CD4-positive, CD25-positive, alpha-beta regulatory T cell (primary cell): ENCODE measurements at regions not wholly inside any gene's neighbourhood (a gene's known extent, or its start where the extent isn't known, plus 50 kb on each side); places are given as distances from the start of the nearest gene placed in this dataset.

ENCODE experiments used
- ATAC-seq, 2 donors: fragments of 150-1000 bp; cut with Tn5 transposase; one replicate each; pipeline ENCODE4 v1.10.0; 2021; ENCODE audit warnings: low read depth in 2 of 2, moderate number of reproducible peaks in 2 of 2, moderate library complexity in 1 of 2
- DNase-seq, 3 donors: peaks; one replicate each; pipeline versions ENCODE4 v3.0.0 to v3.0.0-alpha.2; 2012 to 2022; ENCODE audit warnings: mixed read lengths in 1 of 3
- H3K27ac ChIP-seq: one replicate; pipeline ENCODE4 v1.7.0; 2013; ENCODE audit warnings: mild to moderate bottlenecking, low read length; ENCODE audit not compliant: insufficient read depth, poor library complexity, severe bottlenecking
- H3K27me3 ChIP-seq: one replicate; pipeline ENCODE4 v1.7.0; 2013; ENCODE audit warnings: low read length; ENCODE audit not compliant: control insufficient read depth, insufficient read depth
- H3K36me3 ChIP-seq: one replicate; pipeline ENCODE4 v1.7.0; 2013; ENCODE audit warnings: mild to moderate bottlenecking, low read length, moderate library complexity; ENCODE audit not compliant: control insufficient read depth, insufficient read depth
- H3K4me1 ChIP-seq: 2 replicates; pipeline ENCODE4 v1.7.0; 2013; ENCODE audit warnings: mild to moderate bottlenecking, low read length; ENCODE audit not compliant: insufficient read depth, control insufficient read depth, poor library complexity, severe bottlenecking
- H3K4me3 ChIP-seq: one replicate; pipeline ENCODE4 v1.7.0; 2013; ENCODE audit warnings: low read depth, mild to moderate bottlenecking, low read length, moderate library complexity
- H3K9me3 ChIP-seq, 2 experiments: 1 replicate in 1 of 2; 2 replicates in 1 of 2; pipeline ENCODE4 v1.7.0; 2013; ENCODE audit warnings: low read length in 2 of 2, mild to moderate bottlenecking in 1 of 2, moderate library complexity in 1 of 2; ENCODE audit not compliant: control insufficient read depth in 2 of 2
- H3K27ac Mint-ChIP-seq, 3 donors: one replicate each; pipeline ENCODE4 v1.8.0; 2020 to 2022; ENCODE audit warnings: mild to moderate bottlenecking in 3 of 3, mixed read lengths in 3 of 3, moderate library complexity in 2 of 3
- H3K27me3 Mint-ChIP-seq: one replicate; pipeline ENCODE4 v1.8.0; 2022; ENCODE audit warnings: mild to moderate bottlenecking, mixed read lengths
- H3K36me3 Mint-ChIP-seq: one replicate; pipeline ENCODE4 v1.8.0; 2020; ENCODE audit warnings: mixed read lengths
- H3K4me1 Mint-ChIP-seq, 4 donors: one replicate each; pipeline ENCODE4 v1.8.0; 2020 to 2022; ENCODE audit warnings: mixed read lengths in 4 of 4, mild to moderate bottlenecking in 1 of 4
- H3K4me3 Mint-ChIP-seq, 4 donors: one replicate each; pipeline ENCODE4 v1.8.0; 2020 to 2022; ENCODE audit warnings: mild to moderate bottlenecking in 4 of 4, mixed read lengths in 4 of 4, moderate library complexity in 3 of 4
- H3K9me3 Mint-ChIP-seq, 7 donors: one replicate each; pipeline ENCODE4 v1.8.0; 2020 to 2022; ENCODE audit warnings: mixed read lengths in 7 of 7, mild to moderate bottlenecking in 3 of 7, moderate library complexity in 2 of 7

GRCh38 chr18:44609181-44609941 lies 71.3 kb upstream of the SETBP1 start:
- no peak overlapping the region for H3K4me3 Mint-ChIP-seq
- Histone ChIP-seq H3K4me1 (no peaks in the 10 kb centered on the region), H3K36me3 (no peaks in the 10 kb centered on the region), H3K4me3 (no peak overlapping the region), H3K27me3 (no peaks in the 10 kb centered on the region), H3K27ac (no peak overlapping the region), H3K9me3 (no peaks in the 10 kb centered on the region)
- no peak overlapping the region for H3K27ac Mint-ChIP-seq
- H3K36me3 Mint-ChIP-seq: no peaks in the 10 kb centered on the region
- DNase-seq (no peak), ATAC-seq (no peak)
- H3K27me3 Mint-ChIP-seq: peaks cover 20% of the 10 kb centered on the region
- H3K9me3 Mint-ChIP-seq: peaks cover 0 to 5% (median 0%) of the 10 kb centered on the region in 7 donors
- peaks cover 0 to 4% (median 0%) of the 10 kb centered on the region in 4 donors for H3K4me1 Mint-ChIP-seq

- DNase-seq (no peak), ATAC-seq (no peak)
- Mint-ChIP-seq H3K27me3 (no peaks in the 10 kb centered on the region), H3K4me1 (no peaks in the 10 kb centered on the region), H3K9me3 (peaks cover 0 to 5% (median 0%) of the 10 kb centered on the region in 7 donors), H3K36me3 (no peaks in the 10 kb centered on the region), H3K4me3 (no peak overlapping the region), H3K27ac (no peak overlapping the region)
- Histone ChIP-seq H3K27ac (no peak overlapping the region), H3K9me3 (no peaks in the 10 kb centered on the region), H3K27me3 (no peaks in the 10 kb centered on the region), H3K4me3 (no peak overlapping the region), H3K4me1 (no peaks in the 10 kb centered on the region), H3K36me3 (no peaks in the 10 kb centered on the region)
Measured at GRCh38 chr18:44620812-44621211, 59.9 kb upstream of the SETBP1 start.

- Mint-ChIP-seq H3K4me3 (no peak overlapping the region), H3K36me3 (no peaks in the 10 kb centered on the region), H3K27ac (no peak overlapping the region), H3K4me1 (no peaks in the 10 kb centered on the region), H3K9me3 (peaks cover 0 to 2% (median 0%) of the 10 kb centered on the region in 7 donors), H3K27me3 (no peaks in the 10 kb centered on the region)
- Histone ChIP-seq H3K9me3 (no peaks in the 10 kb centered on the region), H3K4me1 (no peaks in the 10 kb centered on the region), H3K4me3 (no peak overlapping the region), H3K27ac (no peak overlapping the region), H3K27me3 (no peaks in the 10 kb centered on the region), H3K36me3 (no peaks in the 10 kb centered on the region)
- ATAC-seq: no peak
- DNase-seq: no peak
Measured at GRCh38 chr18:44624052-44624451, 56.6 kb upstream of the SETBP1 start.

GRCh38 chr18:44625386-44625785 lies 55.3 kb upstream of the SETBP1 start:
- no peaks in the 10 kb centered on the region for H3K36me3 ChIP-seq
- H3K4me3 Mint-ChIP-seq: no peak overlapping the region
- no peak overlapping the region for H3K27ac Mint-ChIP-seq
- no peak for DNase-seq
- H3K27ac ChIP-seq: no peak overlapping the region
- H3K27me3 Mint-ChIP-seq: no peaks in the 10 kb centered on the region
- H3K9me3 Mint-ChIP-seq: peaks cover 0 to 2% (median 0%) of the 10 kb centered on the region in 7 donors
- no peaks in the 10 kb centered on the region for H3K9me3 ChIP-seq
- no peaks in the 10 kb centered on the region for H3K36me3 Mint-ChIP-seq
- H3K4me1 Mint-ChIP-seq: no peaks in the 10 kb centered on the region
- ATAC-seq: no peak
- no peak overlapping the region for H3K4me3 ChIP-seq
- no peaks in the 10 kb centered on the region for H3K27me3 ChIP-seq
- H3K4me1 ChIP-seq: no peaks in the 10 kb centered on the region

GRCh38 chr18:44626236-44626635 lies 54.5 kb upstream of the SETBP1 start:
- Histone ChIP-seq H3K27ac (no peak overlapping the region), H3K9me3 (no peaks in the 10 kb centered on the region), H3K36me3 (no peaks in the 10 kb centered on the region), H3K4me1 (no peaks in the 10 kb centered on the region), H3K27me3 (no peaks in the 10 kb centered on the region), H3K4me3 (no peak overlapping the region)
- Mint-ChIP-seq H3K36me3 (no peaks in the 10 kb centered on the region), H3K27me3 (no peaks in the 10 kb centered on the region), H3K9me3 (peaks cover 0 to 5% (median 0%) of the 10 kb centered on the region in 7 donors), H3K4me3 (no peak overlapping the region), H3K4me1 (no peaks in the 10 kb centered on the region), H3K27ac (no peak overlapping the region)
- DNase-seq (no peak), ATAC-seq (no peak)

- Histone ChIP-seq H3K27ac (no peak overlapping the region), H3K4me3 (no peak overlapping the region), H3K4me1 (no peaks in the 10 kb centered on the region), H3K36me3 (no peaks in the 10 kb centered on the region), H3K9me3 (no peaks in the 10 kb centered on the region), H3K27me3 (no peaks in the 10 kb centered on the region)
- Mint-ChIP-seq H3K9me3 (peaks cover 0 to 8% (median 0%) of the 10 kb centered on the region in 7 donors), H3K27me3 (no peaks in the 10 kb centered on the region), H3K36me3 (no peaks in the 10 kb centered on the region), H3K27ac (no peak overlapping the region), H3K4me1 (no peaks in the 10 kb centered on the region), H3K4me3 (no peak overlapping the region)
- DNase-seq: no peak
- no peak for ATAC-seq
Measured at GRCh38 chr18:44626807-44627206, 53.9 kb upstream of the SETBP1 start.

GRCh38 chr18:44627280-44627679 lies 53.4 kb upstream of the SETBP1 start:
- H3K4me1 ChIP-seq: no peaks in the 10 kb centered on the region
- no peaks in the 10 kb centered on the region for H3K9me3 ChIP-seq
- no peaks in the 10 kb centered on the region for H3K36me3 ChIP-seq
- Mint-ChIP-seq H3K4me3 (no peak overlapping the region), H3K9me3 (peaks cover 0 to 8% (median 0%) of the 10 kb centered on the region in 7 donors), H3K36me3 (no peaks in the 10 kb centered on the region), H3K27ac (no peak overlapping the region), H3K27me3 (no peaks in the 10 kb centered on the region), H3K4me1 (no peaks in the 10 kb centered on the region)
- no peak for DNase-seq
- no peak for ATAC-seq
- H3K27me3 ChIP-seq: no peaks in the 10 kb centered on the region
- no peak overlapping the region for H3K4me3 ChIP-seq
- H3K27ac ChIP-seq: no peak overlapping the region

- Mint-ChIP-seq H3K36me3 (no peaks in the 10 kb centered on the region), H3K27me3 (no peaks in the 10 kb centered on the region), H3K9me3 (peaks cover 0 to 8% (median 0%) of the 10 kb centered on the region in 7 donors), H3K4me1 (no peaks in the 10 kb centered on the region), H3K4me3 (no peak overlapping the region), H3K27ac (no peak overlapping the region)
- Histone ChIP-seq H3K4me1 (no peaks in the 10 kb centered on the region), H3K9me3 (no peaks in the 10 kb centered on the region), H3K27ac (no peak overlapping the region), H3K4me3 (no peak overlapping the region), H3K27me3 (peaks cover 1% of the 10 kb centered on the region), H3K36me3 (no peaks in the 10 kb centered on the region)
- ATAC-seq: no peak
- no peak for DNase-seq
Measured at GRCh38 chr18:44629406-44629805, 51.3 kb upstream of the SETBP1 start.
